SK-N-SH treated with all-trans-retinoic acid at 6 μM for 48 hours (cell line): ENCODE measurements at regions not wholly inside any gene's neighbourhood (a gene's known extent, or its start where the extent isn't known, plus 50 kb on each side); places are given as distances from the start of the nearest gene placed in this dataset.

Experiments used
- ATAC-seq: fragments of 200-7000 bp; cut with Tn5 transposase; 3 replicates; pipeline ENCODE4 v1.9.1; 2020; ENCODE audit warnings: mild to moderate bottlenecking, moderate library complexity
- ARNTL ChIP-seq: fragments of 450-650 bp; formaldehyde crosslinking; IDR thresholded peaks from 2 replicates; pipeline ENCODE4 v1.5.0; 2020; ENCODE audit warnings: low read depth, mild to moderate bottlenecking, moderate library complexity, borderline replicate concordance
- BACH2 ChIP-seq: fragments of 250-450 bp; sonication (Bioruptor Pico); IDR thresholded peaks from 2 replicates; pipeline ENCODE4 v1.9.0; 2021; ENCODE audit warnings: mild to moderate bottlenecking, borderline replicate concordance
- CREB5 ChIP-seq: fragments of 250-450 bp; sonication (Bioruptor Pico); IDR thresholded peaks from 2 replicates; pipeline ENCODE4 v1.5.1; 2020; ENCODE audit warnings: low read depth, mild to moderate bottlenecking, moderate library complexity
- CSDC2 ChIP-seq: fragments of 250-450 bp; sonication (Bioruptor Pico); IDR thresholded peaks from 2 replicates; pipeline ENCODE4 v1.5.0; 2020; ENCODE audit warnings: mild to moderate bottlenecking, moderate library complexity
- CSRNP3 ChIP-seq: fragments of 250-450 bp; sonication (Bioruptor Pico); IDR thresholded peaks from 2 replicates; pipeline ENCODE4 v1.5.1; 2021; ENCODE audit warnings: mild to moderate bottlenecking, moderate library complexity
- ESRRG ChIP-seq: fragments of 250-450 bp; sonication (Bioruptor Pico); IDR thresholded peaks from 2 replicates; pipeline ENCODE4 v1.6.1; 2021; ENCODE audit warnings: mild to moderate bottlenecking
- GLIS3 ChIP-seq: fragments of 250-450 bp; sonication (Bioruptor Pico); IDR thresholded peaks from 2 replicates; pipeline ENCODE4 v1.5.0; 2020; ENCODE audit warnings: mild to moderate bottlenecking, moderate library complexity
- OSR1 ChIP-seq: fragments of 250-450 bp; sonication (Bioruptor Pico); IDR thresholded peaks from 2 replicates; pipeline ENCODE4 v1.8.0; 2022; ENCODE audit warnings: moderate library complexity, mild to moderate bottlenecking, inconsistent platforms
- PATZ1 ChIP-seq: fragments of 250-450 bp; sonication (Bioruptor Pico); IDR thresholded peaks from 2 replicates; pipeline ENCODE4 v1.8.0; 2020; ENCODE audit warnings: mild to moderate bottlenecking, moderate library complexity, borderline replicate concordance
- POU6F1 ChIP-seq: fragments of 250-450 bp; sonication (Bioruptor Pico); IDR thresholded peaks from 2 replicates; pipeline ENCODE4 v1.8.0; 2021; ENCODE audit warnings: low read depth, mild to moderate bottlenecking, moderate library complexity, borderline replicate concordance
- PPARA ChIP-seq: fragments of 250-450 bp; sonication (Bioruptor Pico); IDR thresholded peaks from 2 replicates; pipeline ENCODE4 v1.5.0; 2020; ENCODE audit warnings: mild to moderate bottlenecking, borderline replicate concordance
- RARB ChIP-seq: fragments of 250-450 bp; sonication (Bioruptor Pico); IDR thresholded peaks from 2 replicates; pipeline ENCODE4 v1.8.0; 2021; ENCODE audit warnings: mild to moderate bottlenecking, moderate library complexity
- SNAI2 ChIP-seq: fragments of 250-450 bp; sonication (Bioruptor Pico); IDR thresholded peaks from 2 replicates; pipeline ENCODE4 v1.5.0; 2020; ENCODE audit warnings: mild to moderate bottlenecking, moderate library complexity
- TCF4 ChIP-seq: fragments of 250-450 bp; sonication (Bioruptor Pico); IDR thresholded peaks from 2 replicates; pipeline ENCODE4 v1.8.0; 2021; ENCODE audit warnings: mild to moderate bottlenecking, moderate library complexity, borderline replicate concordance
- TOX ChIP-seq: fragments of 250-450 bp; sonication (Bioruptor Pico); IDR thresholded peaks from 2 replicates; pipeline ENCODE4 v1.8.0; 2021; ENCODE audit warnings: mild to moderate bottlenecking, moderate library complexity, borderline replicate concordance
- ZC3H10 ChIP-seq: fragments of 250-450 bp; sonication (Bioruptor Pico); IDR thresholded peaks from 2 replicates; pipeline ENCODE4 v1.5.1; 2021; ENCODE audit warnings: mild to moderate bottlenecking, moderate library complexity
- ZFP3 ChIP-seq: fragments of 250-450 bp; sonication (Bioruptor Pico); IDR thresholded peaks from 2 replicates; pipeline ENCODE4 v1.5.0; 2020; ENCODE audit warnings: mild to moderate bottlenecking, moderate library complexity
- ZFP30 ChIP-seq: fragments of 450-650 bp; formaldehyde crosslinking; IDR thresholded peaks from 2 replicates; pipeline ENCODE4 v1.5.0; 2022; ENCODE audit warnings: mild to moderate bottlenecking, moderate library complexity
- ZNF565 ChIP-seq: fragments of 450-650 bp; formaldehyde crosslinking; conservative IDR thresholded peaks from 2 replicates; pipeline ENCODE4 v1.5.0; 2020; ENCODE audit warnings: low read depth, mild to moderate bottlenecking, moderate library complexity
- ZNF70 ChIP-seq: fragments of 450-650 bp; formaldehyde crosslinking; IDR thresholded peaks from 2 replicates; pipeline ENCODE4 v1.5.0; 2020; ENCODE audit warnings: mild to moderate bottlenecking, moderate library complexity
- ZNF8 ChIP-seq: fragments of 450-650 bp; formaldehyde crosslinking; IDR thresholded peaks from 2 replicates; pipeline ENCODE4 v1.5.0; 2020; ENCODE audit warnings: mild to moderate bottlenecking, moderate library complexity

- ATAC-seq = no peak
- no peak for TF ChIP-seq RARB (CRISPR knock-in tag)
- no peak for TF ChIP-seq ZNF565 (CRISPR knock-in tag)
- TF ChIP-seq POU6F1 (CRISPR knock-in tag) = no peak
- no peak for TF ChIP-seq ESRRG
- TF ChIP-seq TCF4 (CRISPR knock-in tag) = no peak
- no peak for TF ChIP-seq OSR1
- no peak for TF ChIP-seq ZFP30
- TF ChIP-seq CSDC2 (CRISPR knock-in tag) = no peak
- TF ChIP-seq TOX (CRISPR knock-in tag) = no peak
- TF ChIP-seq PPARA (CRISPR knock-in tag) = no peak
- TF ChIP-seq ZNF8 = no peak
- no peak for TF ChIP-seq ZC3H10 (CRISPR knock-in tag)
These were observed 123.8 kb upstream of the RORB start for GRCh38 chr9:74373348-74373747.

GRCh38 chr9:74379718-74380117 lies 117.4 kb upstream of the RORB start:
- ATAC-seq = no peak; the same call in 2 of the 3 replicates
- TF ChIP-seq ZNF70 (CRISPR knock-in tag) = no peak
- TF ChIP-seq OSR1 = no peak
- no peak for TF ChIP-seq PATZ1 (CRISPR knock-in tag)
- no peak for TF ChIP-seq CSRNP3 (CRISPR knock-in tag)

GRCh38 chr9:74391816-74392215 lies 105.3 kb upstream of the RORB start:
- no peak for ATAC-seq
- TF ChIP-seq SNAI2 (CRISPR knock-in tag) = no peak
- TF ChIP-seq CREB5 (CRISPR knock-in tag) = no peak
- TF ChIP-seq BACH2 (CRISPR knock-in tag) = no peak
- no peak for TF ChIP-seq ZNF8
- TF ChIP-seq CSRNP3 (CRISPR knock-in tag) = no peak
- TF ChIP-seq CSDC2 (CRISPR knock-in tag) = no peak
- no peak for TF ChIP-seq ZNF565 (CRISPR knock-in tag)
- no peak for TF ChIP-seq ZC3H10 (CRISPR knock-in tag)
- no peak for TF ChIP-seq ZFP3
- TF ChIP-seq PPARA (CRISPR knock-in tag) = no peak
- no peak for TF ChIP-seq ZNF70 (CRISPR knock-in tag)
- TF ChIP-seq PATZ1 (CRISPR knock-in tag) = no peak
- no peak for TF ChIP-seq GLIS3
- no peak for TF ChIP-seq ARNTL (CRISPR knock-in tag)
- TF ChIP-seq TOX (CRISPR knock-in tag) = no peak
- no peak for TF ChIP-seq ZFP30
- no peak for TF ChIP-seq OSR1
- TF ChIP-seq ESRRG = no peak
